Tibial nerve (tissue), 4 donors: ENCODE measurements at regions not wholly inside any gene's neighbourhood (a gene's known extent, or its start where the extent isn't known, plus 50 kb on each side); places are given as distances from the start of the nearest gene placed in this dataset.

Source experiments
- DNase-seq, 2 donors: peaks; one replicate each; pipeline ENCODE4 v3.0.0-alpha.2; 2019; ENCODE audit warnings: low spot score in 2 of 2
- H3K27ac ChIP-seq, 4 donors: fragments of 200-600 bp; sonication (generic) in 3 of 4; one replicate each; pipeline ENCODE4 v1.5.1; 2017 to 2019; ENCODE audit warnings: mild to moderate bottlenecking in 1 of 4
- H3K27me3 ChIP-seq, 2 donors: fragments of 200-600 bp; sonication (generic) in 1 of 2; one replicate each; pipeline versions ENCODE4 v1.5.1 to v1.6.0; 2017 to 2019
- H3K36me3 ChIP-seq, 3 donors: fragments of 200-600 bp; sonication (generic); one replicate each; pipeline ENCODE4 v1.5.1; 2018 to 2019
- H3K4me1 ChIP-seq, 4 donors: fragments of 200-600 bp; sonication (generic) in 3 of 4; one replicate each; pipeline ENCODE4 v1.5.1; 2017 to 2019
- H3K4me3 ChIP-seq, 4 donors: fragments of 200-600 bp; sonication (generic) in 3 of 4; one replicate each; pipeline ENCODE4 v1.5.1; 2017 to 2019; ENCODE audit warnings: mild to moderate bottlenecking in 1 of 4, moderate library complexity in 1 of 4
- H3K9me3 ChIP-seq, 4 donors: fragments of 200-600 bp; sonication (generic) in 3 of 4; one replicate each; pipeline ENCODE4 v1.5.1; 2017 to 2019
- EP300 ChIP-seq, 2 donors: sonication (generic); formaldehyde crosslinking; IDR thresholded peaks; one replicate each; pipeline ENCODE4 v1.6.1; 2017; ENCODE audit warnings: antibody characterized with exemption in 2 of 2, mild to moderate bottlenecking in 1 of 2
- POLR2A ChIP-seq, 2 donors: fragments of 450-650 bp; IDR thresholded peaks; one replicate each; pipeline ENCODE4 v1.6.1; 2017; ENCODE audit warnings: antibody characterized with exemption in 2 of 2, mild to moderate bottlenecking in 2 of 2, moderate library complexity in 2 of 2
- WGBS, 2 donors: methylation state at CpG; one replicate each; pipeline ENCODE4 v1.1.5; 2018; 5-methylcytosine and 5-hydroxymethylcytosine counted together
- TF ChIP-seq, protein P1 (sequence below), 5 experiments: fragments of 200-600 bp in 3 of 5; fragments of 450-650 bp in 2 of 5; sonication (generic) in 3 of 5; IDR thresholded peaks; one replicate each; pipeline ENCODE4 v1.5.1; 2016 to 2019; ENCODE audit warnings: antibody characterized with exemption in 5 of 5, mild to moderate bottlenecking in 3 of 5, moderate library complexity in 2 of 5

DNA sequence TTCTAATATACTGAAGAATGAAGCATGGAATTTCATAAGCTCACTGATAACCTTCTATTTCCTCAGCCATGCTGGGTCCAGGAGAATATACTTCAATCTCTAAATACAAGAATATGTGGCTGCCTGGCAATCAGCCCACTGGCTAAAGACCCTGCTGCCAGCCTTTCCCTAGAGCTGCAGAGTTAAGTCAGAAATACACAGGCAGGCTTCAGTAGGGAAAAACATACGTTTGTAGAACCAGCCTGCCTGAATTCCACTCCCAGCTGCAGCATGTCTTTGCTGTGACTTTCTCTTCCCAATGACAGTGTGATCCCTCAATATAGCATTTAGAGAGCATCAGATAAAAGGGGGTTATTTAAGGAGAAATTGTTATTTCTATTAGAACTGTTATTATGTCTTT lies 289.1 kb downstream of the PCDH19 start:
- no peak for DNase-seq
- Histone ChIP-seq H3K27me3 (peaks cover 0 to 9% of the 10 kb centered on the region in 2 donors), H3K4me3 (no peak overlapping the region), H3K4me1 (no peaks in the 10 kb centered on the region), H3K27ac (no peak overlapping the region), H3K36me3 (no peaks in the 10 kb centered on the region), H3K9me3 (no peaks in the 10 kb centered on the region)
- TF ChIP-seq POLR2A (IDR thresholded peaks at IDR 0.05) (no peak), EP300 (IDR thresholded peaks at IDR 0.05) (no peak)
- TF ChIP-seq, protein P1, sequence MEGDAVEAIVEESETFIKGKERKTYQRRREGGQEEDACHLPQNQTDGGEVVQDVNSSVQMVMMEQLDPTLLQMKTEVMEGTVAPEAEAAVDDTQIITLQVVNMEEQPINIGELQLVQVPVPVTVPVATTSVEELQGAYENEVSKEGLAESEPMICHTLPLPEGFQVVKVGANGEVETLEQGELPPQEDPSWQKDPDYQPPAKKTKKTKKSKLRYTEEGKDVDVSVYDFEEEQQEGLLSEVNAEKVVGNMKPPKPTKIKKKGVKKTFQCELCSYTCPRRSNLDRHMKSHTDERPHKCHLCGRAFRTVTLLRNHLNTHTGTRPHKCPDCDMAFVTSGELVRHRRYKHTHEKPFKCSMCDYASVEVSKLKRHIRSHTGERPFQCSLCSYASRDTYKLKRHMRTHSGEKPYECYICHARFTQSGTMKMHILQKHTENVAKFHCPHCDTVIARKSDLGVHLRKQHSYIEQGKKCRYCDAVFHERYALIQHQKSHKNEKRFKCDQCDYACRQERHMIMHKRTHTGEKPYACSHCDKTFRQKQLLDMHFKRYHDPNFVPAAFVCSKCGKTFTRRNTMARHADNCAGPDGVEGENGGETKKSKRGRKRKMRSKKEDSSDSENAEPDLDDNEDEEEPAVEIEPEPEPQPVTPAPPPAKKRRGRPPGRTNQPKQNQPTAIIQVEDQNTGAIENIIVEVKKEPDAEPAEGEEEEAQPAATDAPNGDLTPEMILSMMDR (IDR thresholded peaks at IDR 0.05) = no peak
- WGBS, 2 donors = 16 to 43% methylated on average over 1 of the region's 1 CpG

DNA sequence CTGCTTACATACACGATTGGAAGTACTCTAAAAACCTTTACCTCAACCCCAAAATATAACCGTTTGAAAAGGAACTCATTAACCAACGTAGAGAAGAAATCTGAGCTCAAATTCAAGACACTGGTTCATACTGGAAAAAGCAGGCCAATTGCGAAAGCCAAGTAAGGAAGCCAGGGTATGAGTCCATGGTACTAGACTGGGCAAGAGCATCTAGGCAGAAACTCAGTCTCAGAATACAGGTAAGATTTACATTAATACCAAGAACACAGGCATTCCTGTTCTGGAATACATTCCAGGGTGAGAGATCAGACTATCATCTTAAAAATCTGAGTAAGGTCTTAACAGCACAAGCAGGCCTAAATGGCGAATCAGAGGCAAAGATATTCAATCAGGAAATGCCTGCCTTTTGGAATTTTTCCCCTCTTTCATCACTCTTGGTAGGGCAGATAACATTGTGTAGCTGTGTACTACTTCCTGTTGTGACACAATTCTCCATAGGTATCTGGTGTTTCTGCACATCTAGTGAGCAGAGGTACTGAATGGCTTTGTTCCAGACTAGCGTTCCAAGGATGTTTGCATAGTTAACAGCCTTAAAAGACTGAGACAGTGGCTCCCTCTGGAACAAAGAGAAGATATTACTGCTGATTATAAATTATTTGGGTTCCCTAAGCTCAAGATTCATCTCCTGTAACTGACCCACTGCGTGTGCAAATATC lies 311.3 kb downstream of the PCDH19 start:
- H3K27ac ChIP-seq = no peak overlapping the region
- no peaks in the 10 kb centered on the region for H3K27me3 ChIP-seq
- no peaks in the 10 kb centered on the region for H3K36me3 ChIP-seq
- no peak for DNase-seq
- H3K4me1 ChIP-seq = no peaks in the 10 kb centered on the region
- WGBS, 2 donors = 66 to 75% methylated on average over 7 of the region's 7 CpGs
- H3K4me3 ChIP-seq = no peak overlapping the region
- TF ChIP-seq, protein P1 (IDR thresholded peaks at IDR 0.05) = no peak
- TF ChIP-seq POLR2A (IDR thresholded peaks at IDR 0.05) (no peak), EP300 (IDR thresholded peaks at IDR 0.05) (no peak)
- no peaks in the 10 kb centered on the region for H3K9me3 ChIP-seq

- Histone ChIP-seq H3K36me3 (no peaks in the 10 kb centered on the region), H3K4me1 (no peaks in the 10 kb centered on the region), H3K9me3 (no peaks in the 10 kb centered on the region), H3K27ac (no peak overlapping the region), H3K4me3 (no peak overlapping the region), H3K27me3 (no peaks in the 10 kb centered on the region)
- TF ChIP-seq, protein P1 (IDR thresholded peaks at IDR 0.05) = no peak
- TF ChIP-seq POLR2A (IDR thresholded peaks at IDR 0.05) (no peak), EP300 (IDR thresholded peaks at IDR 0.05) (no peak)
- WGBS, 2 donors = 77 to 93% methylated on average over 3 of the region's 3 CpGs
- no peak for DNase-seq
Measured at GRCh38 chrX:100090931-100091330, 319.1 kb downstream of the PCDH19 start.

DNA sequence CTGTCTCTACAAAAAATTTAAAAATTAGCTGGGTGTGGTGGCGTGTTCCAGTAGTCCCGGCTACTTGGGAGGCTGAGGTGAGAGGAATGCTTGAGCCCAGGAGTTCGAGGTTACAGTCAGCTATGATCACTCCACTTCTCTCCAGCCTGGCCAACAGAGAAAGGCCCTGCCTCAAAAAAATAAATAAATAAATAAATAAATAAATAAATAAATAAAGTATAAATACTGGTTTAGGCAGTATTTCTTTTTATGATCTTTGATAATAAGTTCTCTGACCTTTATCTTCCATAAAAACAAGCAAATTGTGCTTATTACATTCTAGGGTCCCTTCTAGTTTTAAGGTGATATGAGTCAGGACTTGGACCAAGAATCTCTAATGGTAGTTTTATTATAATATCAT lies 320.3 kb downstream of the PCDH19 start:
- no peaks in the 10 kb centered on the region for H3K27me3 ChIP-seq
- H3K27ac ChIP-seq = no peak overlapping the region
- WGBS, 2 donors = 77 to 93% methylated on average over 3 of the region's 3 CpGs
- DNase-seq = no peak
- H3K4me3 ChIP-seq = no peak overlapping the region
- no peaks in the 10 kb centered on the region for H3K9me3 ChIP-seq
- no peaks in the 10 kb centered on the region for H3K36me3 ChIP-seq
- no peaks in the 10 kb centered on the region for H3K4me1 ChIP-seq
- TF ChIP-seq, protein P1 (IDR thresholded peaks at IDR 0.05) = no peak
- TF ChIP-seq POLR2A (IDR thresholded peaks at IDR 0.05) (no peak), EP300 (IDR thresholded peaks at IDR 0.05) (no peak)

DNA sequence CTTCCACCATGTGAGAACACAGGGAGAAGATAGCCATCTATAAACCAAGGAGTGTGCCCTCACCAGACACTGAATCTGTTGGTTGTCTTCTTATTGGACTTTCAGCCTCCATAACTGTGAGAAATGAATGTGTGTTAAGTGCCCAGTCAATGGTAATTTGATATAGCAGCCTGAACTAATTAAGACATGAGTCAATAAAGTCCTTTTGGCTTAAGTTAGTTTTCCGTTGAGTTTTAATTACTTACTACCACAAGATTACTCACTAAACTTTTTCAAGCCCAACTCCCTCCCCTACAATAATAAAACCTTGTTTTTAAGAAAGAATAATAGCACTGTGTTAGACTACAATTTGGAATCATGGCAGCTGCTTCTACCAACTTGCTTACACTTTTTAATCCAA lies 324.2 kb downstream of the PCDH19 start:
- no peaks in the 10 kb centered on the region for H3K27me3 ChIP-seq
- no peaks in the 10 kb centered on the region for H3K36me3 ChIP-seq
- H3K9me3 ChIP-seq = no peaks in the 10 kb centered on the region
- no peak overlapping the region for H3K27ac ChIP-seq
- H3K4me3 ChIP-seq = no peak overlapping the region
- no peak for DNase-seq
- H3K4me1 ChIP-seq = no peaks in the 10 kb centered on the region
- TF ChIP-seq POLR2A (IDR thresholded peaks at IDR 0.05) (no peak), EP300 (IDR thresholded peaks at IDR 0.05) (no peak)
- TF ChIP-seq, protein P1 (IDR thresholded peaks at IDR 0.05) = no peak
- WGBS, 2 donors = 39 to 47% methylated on average over 1 of the region's 1 CpG
